ENCODE measurements at regions not wholly inside any gene's neighbourhood (a gene's known extent, or its start where the extent isn't known, plus 50 kb on each side); places are given as distances from the start of the nearest gene placed in this dataset.

DNA sequence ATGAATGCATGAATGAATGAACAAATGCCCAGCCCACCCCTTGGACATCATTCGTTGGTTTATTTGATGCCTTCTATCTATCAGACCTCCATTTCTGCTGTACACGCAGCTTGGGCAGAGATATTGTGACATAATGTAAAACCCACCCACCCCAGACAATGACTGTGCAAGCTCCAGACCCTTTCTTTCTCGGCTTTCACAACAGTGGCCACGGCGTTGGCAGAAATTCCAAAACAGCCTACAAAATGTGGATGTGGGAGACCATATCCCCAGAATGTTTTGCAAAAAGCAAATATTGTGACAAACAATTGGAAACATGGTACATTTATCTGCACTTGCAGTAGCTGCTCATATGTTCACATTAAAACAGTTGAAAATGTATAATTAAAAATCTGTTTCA is 162.0 kb upstream of the MAFB start:
- H3K4me3 ChIP-seq (replicated peaks in 1 of 2; ENCODE audit: low read depth in 1 of 2, low read length in 2 of 2): no peak overlapping the region
- no peak overlapping the region for H3K9ac ChIP-seq (ENCODE audit: low read length)
- intact Hi-C loops (cut with micrococcal nuclease): no loop called here
- TF ChIP-seq, protein P1, sequence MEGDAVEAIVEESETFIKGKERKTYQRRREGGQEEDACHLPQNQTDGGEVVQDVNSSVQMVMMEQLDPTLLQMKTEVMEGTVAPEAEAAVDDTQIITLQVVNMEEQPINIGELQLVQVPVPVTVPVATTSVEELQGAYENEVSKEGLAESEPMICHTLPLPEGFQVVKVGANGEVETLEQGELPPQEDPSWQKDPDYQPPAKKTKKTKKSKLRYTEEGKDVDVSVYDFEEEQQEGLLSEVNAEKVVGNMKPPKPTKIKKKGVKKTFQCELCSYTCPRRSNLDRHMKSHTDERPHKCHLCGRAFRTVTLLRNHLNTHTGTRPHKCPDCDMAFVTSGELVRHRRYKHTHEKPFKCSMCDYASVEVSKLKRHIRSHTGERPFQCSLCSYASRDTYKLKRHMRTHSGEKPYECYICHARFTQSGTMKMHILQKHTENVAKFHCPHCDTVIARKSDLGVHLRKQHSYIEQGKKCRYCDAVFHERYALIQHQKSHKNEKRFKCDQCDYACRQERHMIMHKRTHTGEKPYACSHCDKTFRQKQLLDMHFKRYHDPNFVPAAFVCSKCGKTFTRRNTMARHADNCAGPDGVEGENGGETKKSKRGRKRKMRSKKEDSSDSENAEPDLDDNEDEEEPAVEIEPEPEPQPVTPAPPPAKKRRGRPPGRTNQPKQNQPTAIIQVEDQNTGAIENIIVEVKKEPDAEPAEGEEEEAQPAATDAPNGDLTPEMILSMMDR (IDR thresholded peaks at IDR 0.05 in 2 of 3, conservative IDR thresholded peaks at IDR 0.05 in 1 of 3; ENCODE audit: borderline replicate concordance in 1 of 3, insufficient read depth in 1 of 3, low read depth in 2 of 3, low read length in 2 of 3): no peak
- TF ChIP-seq SRF (IDR thresholded peaks at IDR 0.05; ENCODE audit: low read depth) (no peak), TCF7L2 (IDR thresholded peaks at IDR 0.05; ENCODE audit: borderline replicate concordance, extremely low read depth, insufficient read depth, insufficient read length) (no peak), FOSL1 (IDR thresholded peaks at IDR 0.05; ENCODE audit: low read depth) (no peak), ELF1 (IDR thresholded peaks at IDR 0.05; ENCODE audit: borderline replicate concordance, low read depth) (no peak), EZH2phosphoT487 (IDR thresholded peaks at IDR 0.05; ENCODE audit: borderline replicate concordance) (no peak), SP1 (IDR thresholded peaks at IDR 0.05; ENCODE audit: low read depth) (no peak), YY1 (IDR thresholded peaks at IDR 0.05; ENCODE audit: extremely low read depth, insufficient replicate concordance, low read depth, low read length) (no peak), RAD21 (IDR thresholded peaks at IDR 0.05; ENCODE audit: low read depth) (no peak), CBX3 (IDR thresholded peaks at IDR 0.05; ENCODE audit: low read depth) (no peak), ZFX (IDR thresholded peaks at IDR 0.05) (no peak), SIN3A (IDR thresholded peaks at IDR 0.05; ENCODE audit: low read depth) (no peak), CEBPB (IDR thresholded peaks at IDR 0.05; ENCODE audit: low read depth) (no peak), REST (IDR thresholded peaks at IDR 0.05; ENCODE audit: low read depth) (no peak), JUND (IDR thresholded peaks at IDR 0.05) (no peak)
- TF ChIP-seq, protein P2, sequence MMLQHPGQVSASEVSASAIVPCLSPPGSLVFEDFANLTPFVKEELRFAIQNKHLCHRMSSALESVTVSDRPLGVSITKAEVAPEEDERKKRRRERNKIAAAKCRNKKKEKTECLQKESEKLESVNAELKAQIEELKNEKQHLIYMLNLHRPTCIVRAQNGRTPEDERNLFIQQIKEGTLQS (IDR thresholded peaks at IDR 0.05): no peak
- no peaks in the 10 kb centered on the region for H3K36me3 ChIP-seq (ENCODE audit: control insufficient read depth in 1 of 2, insufficient read depth in 2 of 2, low read length in 2 of 2)
- no peaks in the 10 kb centered on the region for H3K4me1 ChIP-seq (ENCODE audit: control insufficient read depth in 1 of 2, insufficient read depth in 2 of 2, low read length in 2 of 2)
- no peak overlapping the region for H2AFZ ChIP-seq (ENCODE audit: low read depth, low read length, poor library complexity, severe bottlenecking)
- no peaks in the 10 kb centered on the region for H3K27me3 ChIP-seq (ENCODE audit: insufficient read depth, low read length)
- ChIA-PET CTCF (no interaction called here), RAD21 (ENCODE audit: low non-redundant PET in 1 of 2, low total read pairs in 2 of 2, uncharacterized antibody in 2 of 2, unreplicated experiment in 2 of 2) (no interaction called here), POLR2A (no interaction called here)
- H3K9me2 ChIP-seq (ENCODE audit: insufficient read depth): no peaks in the 10 kb centered on the region
- no peak for DNase-seq (ENCODE audit: low read depth, low spot score)
- H3K9me3 ChIP-seq (ENCODE audit: control insufficient read depth in 1 of 2, insufficient read depth in 1 of 2, low read depth in 1 of 2, low read length in 2 of 2): no peaks in the 10 kb centered on the region
- H3K27ac ChIP-seq (ENCODE audit: low read depth, low read length): no peak overlapping the region
- H4K20me1 ChIP-seq (ENCODE audit: insufficient read depth): no peaks in the 10 kb centered on the region
- ATAC-seq: no peak
- H3K79me2 ChIP-seq (ENCODE audit: insufficient read depth, low read length): no peaks in the 10 kb centered on the region
- no TSS peak for BruUV-seq (replicated peaks)
- no peak overlapping the region for H3K4me2 ChIP-seq (ENCODE audit: low read length)
